ENCODE measurements at regions not wholly inside any gene's neighbourhood (a gene's known extent, or its start where the extent isn't known, plus 50 kb on each side); places are given as distances from the start of the nearest gene placed in this dataset.

- no peak for DNase-seq (ENCODE audit: extremely low spot score)
- no peaks in the 10 kb centered on the region for H3K27me3 ChIP-seq
- TF ChIP-seq EP300 (IDR thresholded peaks at IDR 0.05): no peak
- no peak for TF ChIP-seq POLR2AphosphoS5 (IDR thresholded peaks at IDR 0.05)
- TF ChIP-seq, protein P1, sequence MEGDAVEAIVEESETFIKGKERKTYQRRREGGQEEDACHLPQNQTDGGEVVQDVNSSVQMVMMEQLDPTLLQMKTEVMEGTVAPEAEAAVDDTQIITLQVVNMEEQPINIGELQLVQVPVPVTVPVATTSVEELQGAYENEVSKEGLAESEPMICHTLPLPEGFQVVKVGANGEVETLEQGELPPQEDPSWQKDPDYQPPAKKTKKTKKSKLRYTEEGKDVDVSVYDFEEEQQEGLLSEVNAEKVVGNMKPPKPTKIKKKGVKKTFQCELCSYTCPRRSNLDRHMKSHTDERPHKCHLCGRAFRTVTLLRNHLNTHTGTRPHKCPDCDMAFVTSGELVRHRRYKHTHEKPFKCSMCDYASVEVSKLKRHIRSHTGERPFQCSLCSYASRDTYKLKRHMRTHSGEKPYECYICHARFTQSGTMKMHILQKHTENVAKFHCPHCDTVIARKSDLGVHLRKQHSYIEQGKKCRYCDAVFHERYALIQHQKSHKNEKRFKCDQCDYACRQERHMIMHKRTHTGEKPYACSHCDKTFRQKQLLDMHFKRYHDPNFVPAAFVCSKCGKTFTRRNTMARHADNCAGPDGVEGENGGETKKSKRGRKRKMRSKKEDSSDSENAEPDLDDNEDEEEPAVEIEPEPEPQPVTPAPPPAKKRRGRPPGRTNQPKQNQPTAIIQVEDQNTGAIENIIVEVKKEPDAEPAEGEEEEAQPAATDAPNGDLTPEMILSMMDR (IDR thresholded peaks at IDR 0.05): no peak
- no peak for TF ChIP-seq POLR2A (IDR thresholded peaks at IDR 0.05; ENCODE audit: low read depth)
- no peaks in the 10 kb centered on the region for H3K36me3 ChIP-seq
- no peak overlapping the region for H3K27ac ChIP-seq (replicated peaks in 1 of 4)
- H3K4me1 ChIP-seq: no peaks in the 10 kb centered on the region
- H3K4me3 ChIP-seq: no peak overlapping the region
- WGBS: 75% methylated on average over 14 of the region's 14 CpGs
- H3K9me3 ChIP-seq: no peaks in the 10 kb centered on the region
- intact Hi-C loops (cut with DNase I): no loop called here
These were observed 50.5 kb upstream of the ZNF516 start for GRCh38 chr18:76545433-76546087.

DNA sequence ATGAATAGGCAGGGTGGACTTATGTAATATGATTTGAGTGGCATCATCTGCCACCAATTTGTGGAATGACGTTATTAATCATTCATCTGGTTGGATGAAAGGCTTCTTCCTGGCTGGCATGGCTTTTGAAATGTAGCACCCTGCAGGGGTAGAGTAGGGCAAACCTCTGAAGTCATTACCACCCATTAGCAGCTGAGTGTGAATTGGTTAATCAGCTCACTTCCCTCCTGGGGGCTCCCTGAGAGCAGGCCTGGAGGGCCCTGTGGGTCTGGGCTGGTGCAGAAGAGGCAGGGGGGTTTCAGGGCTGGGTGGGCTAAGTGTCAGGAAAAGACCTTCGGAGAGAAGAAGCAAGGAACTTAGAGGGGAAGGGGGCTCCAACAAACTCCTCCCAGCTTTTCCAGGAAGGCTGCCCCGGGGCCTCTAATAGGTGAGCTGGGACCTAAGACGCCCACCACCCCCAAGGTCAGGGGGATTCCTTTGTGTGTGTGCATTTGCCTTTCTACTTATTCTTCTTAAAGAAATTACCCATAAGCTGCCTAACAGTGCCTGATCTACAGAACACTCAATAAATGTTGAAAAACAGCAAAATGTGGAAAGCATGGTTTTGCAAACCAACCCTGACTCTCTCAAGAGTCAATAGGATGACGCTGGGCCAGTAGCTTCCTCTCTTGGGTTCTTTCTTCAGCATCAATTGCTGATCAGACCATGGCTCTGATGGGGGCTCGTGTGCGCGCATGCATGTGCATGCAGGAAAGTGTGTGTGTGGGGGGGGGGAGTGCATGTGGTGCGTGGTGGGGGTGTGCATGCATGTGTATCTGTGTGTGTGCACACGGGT, 49.7 kb upstream of the ZNF516 start:
- Histone ChIP-seq H3K4me3 (no peak overlapping the region), H3K27me3 (no peaks in the 10 kb centered on the region), H3K36me3 (no peaks in the 10 kb centered on the region), H3K9me3 (no peaks in the 10 kb centered on the region), H3K4me1 (no peaks in the 10 kb centered on the region), H3K27ac (replicated peaks in 1 of 4) (no peak overlapping the region)
- no peak for DNase-seq (ENCODE audit: extremely low spot score)
- 78% methylated on average over 10 of the region's 10 CpGs for WGBS
- TF ChIP-seq, protein P1 (IDR thresholded peaks at IDR 0.05): no peak
- no peak for TF ChIP-seq POLR2AphosphoS5 (IDR thresholded peaks at IDR 0.05)
- TF ChIP-seq POLR2A (IDR thresholded peaks at IDR 0.05; ENCODE audit: low read depth): no peak
- TF ChIP-seq EP300 (IDR thresholded peaks at IDR 0.05): no peak
- intact Hi-C loops (cut with DNase I): no loop called here

Small RNA genes lying in the stretch of these regions (small RNA-seq; reads per million reads assigned to genes)
- 0 reads per million in 3 donors for gene AC139085.1
